ENCODE measurements at regions not wholly inside any gene's neighbourhood (a gene's known extent, or its start where the extent isn't known, plus 50 kb on each side); places are given as distances from the start of the nearest gene placed in this dataset.

- TF ChIP-seq, protein P1, sequence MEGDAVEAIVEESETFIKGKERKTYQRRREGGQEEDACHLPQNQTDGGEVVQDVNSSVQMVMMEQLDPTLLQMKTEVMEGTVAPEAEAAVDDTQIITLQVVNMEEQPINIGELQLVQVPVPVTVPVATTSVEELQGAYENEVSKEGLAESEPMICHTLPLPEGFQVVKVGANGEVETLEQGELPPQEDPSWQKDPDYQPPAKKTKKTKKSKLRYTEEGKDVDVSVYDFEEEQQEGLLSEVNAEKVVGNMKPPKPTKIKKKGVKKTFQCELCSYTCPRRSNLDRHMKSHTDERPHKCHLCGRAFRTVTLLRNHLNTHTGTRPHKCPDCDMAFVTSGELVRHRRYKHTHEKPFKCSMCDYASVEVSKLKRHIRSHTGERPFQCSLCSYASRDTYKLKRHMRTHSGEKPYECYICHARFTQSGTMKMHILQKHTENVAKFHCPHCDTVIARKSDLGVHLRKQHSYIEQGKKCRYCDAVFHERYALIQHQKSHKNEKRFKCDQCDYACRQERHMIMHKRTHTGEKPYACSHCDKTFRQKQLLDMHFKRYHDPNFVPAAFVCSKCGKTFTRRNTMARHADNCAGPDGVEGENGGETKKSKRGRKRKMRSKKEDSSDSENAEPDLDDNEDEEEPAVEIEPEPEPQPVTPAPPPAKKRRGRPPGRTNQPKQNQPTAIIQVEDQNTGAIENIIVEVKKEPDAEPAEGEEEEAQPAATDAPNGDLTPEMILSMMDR (IDR thresholded peaks at IDR 0.05; ENCODE audit: low read depth, low read length, poor library complexity, severe bottlenecking): no peak
- no peak for TF ChIP-seq EZH2phosphoT487 (IDR thresholded peaks at IDR 0.05; ENCODE audit: borderline replicate concordance, low read length)
These were observed 53.6 kb upstream of the CST7 start for GRCh38 chr20:24895431-24895830.

All from DOHH2 (cell line).